Transverse colon (tissue), 4 donors: ENCODE measurements at regions not wholly inside any gene's neighbourhood (a gene's known extent, or its start where the extent isn't known, plus 50 kb on each side); places are given as distances from the start of the nearest gene placed in this dataset.

ENCODE experiments used
- DNase-seq: peaks from one replicate; pipeline ENCODE4 v3.0.0-alpha.2; 2019
- H3K27ac ChIP-seq, 4 donors: fragments of 200-600 bp; sonication (generic); 2 replicates each; pipeline ENCODE4 v1.5.1; 2016 to 2018; ENCODE audit warnings: inconsistent platforms in 4 of 4
- H3K27me3 ChIP-seq: fragments of 200-600 bp; sonication (generic); 2 replicates; pipeline ENCODE4 v1.5.1; 2017; ENCODE audit warnings: inconsistent platforms
- H3K36me3 ChIP-seq, 4 donors: fragments of 200-600 bp; sonication (generic); 2 replicates each; pipeline ENCODE4 v1.5.1; 2017 to 2019; ENCODE audit warnings: inconsistent platforms in 4 of 4
- H3K4me1 ChIP-seq, 4 donors: fragments of 200-600 bp; sonication (generic); 2 replicates each; pipeline ENCODE4 v1.5.1; 2017 to 2020; ENCODE audit warnings: inconsistent platforms in 4 of 4
- H3K4me3 ChIP-seq, 4 donors: fragments of 200-600 bp; sonication (generic); 1 replicate in 1 of 4; 2 replicates in 3 of 4; pipeline versions ENCODE4 v1.5.1 to v1.6.1; 2017 to 2019; ENCODE audit warnings: inconsistent platforms in 4 of 4
- H3K9me3 ChIP-seq, 2 donors: fragments of 200-600 bp; sonication (generic); 2 replicates each; pipeline ENCODE4 v1.5.1; 2017 to 2019; ENCODE audit warnings: inconsistent platforms in 2 of 2
- CTCF ChIP-seq, 5 experiments: fragments of 200-600 bp in 3 of 5; fragments of 450-650 bp in 2 of 5; sonication (generic) in 3 of 5; IDR thresholded peaks; 1 replicate in 2 of 5; 2 replicates in 3 of 5; pipeline ENCODE4 v1.5.1; 2016 to 2017; ENCODE audit warnings: antibody characterized with exemption in 5 of 5, inconsistent platforms in 3 of 5, mild to moderate bottlenecking in 2 of 5, moderate library complexity in 1 of 5
- EP300 ChIP-seq: sonication (generic); formaldehyde crosslinking; IDR thresholded peaks from one replicate; pipeline ENCODE4 v1.6.1; 2017; ENCODE audit warnings: antibody characterized with exemption, low read depth
- POLR2A ChIP-seq: fragments of 450-650 bp; IDR thresholded peaks from one replicate; pipeline ENCODE4 v1.6.1; 2016; ENCODE audit warnings: antibody characterized with exemption, mild to moderate bottlenecking, moderate library complexity
- POLR2AphosphoS5 ChIP-seq, 3 donors: sonication (generic); formaldehyde crosslinking; IDR thresholded peaks; one replicate each; pipeline ENCODE4 v1.6.1; 2016; ENCODE audit warnings: antibody characterized with exemption in 3 of 3
- WGBS, 2 donors: methylation state at CpG; one replicate each; pipeline ENCODE4 v1.1.5; 2018; ENCODE audit warnings: low coverage in 1 of 2; 5-methylcytosine and 5-hydroxymethylcytosine counted together
- in situ Hi-C, 4 donors: fragments of 200-750 bp; cut with MboI; loops; one replicate each; pipeline versions ENCODE4 v1.15.0 to v1.15.1; 2017; ENCODE audit warnings: low sequenced_read_pairs in 3 of 4, low pct_ligation_motif_present in 1 of 4, low pct_unique_long_range_greater_than_20kb in 1 of 4
- intact Hi-C: fragments of 100-400 bp; cut with DNase I; formaldehyde crosslinking; loops from one replicate; pipeline ENCODE4 v1.15.1; 2023; ENCODE audit warnings: low total_unique reads

- Histone ChIP-seq H3K4me1 (no peaks in the 10 kb centered on the region), H3K36me3 (no peaks in the 10 kb centered on the region), H3K4me3 (no peak overlapping the region), H3K27ac (no peak overlapping the region), H3K27me3 (no peaks in the 10 kb centered on the region), H3K9me3 (no peaks in the 10 kb centered on the region)
- WGBS, 2 donors = 39 to 58% methylated on average over 2 of the region's 2 CpGs
- TF ChIP-seq POLR2AphosphoS5 (IDR thresholded peaks at IDR 0.05) (no peak), CTCF (IDR thresholded peaks at IDR 0.05) (no peak), EP300 (no peak), POLR2A (no peak)
- no peak for DNase-seq
- in situ Hi-C loops = no loop called here
- intact Hi-C loops = no loop called here
These were observed 714.9 kb upstream of the CXADR start for GRCh38 chr21:16797966-16798365.

- no peak for DNase-seq
- TF ChIP-seq CTCF (IDR thresholded peaks at IDR 0.05) = no peak
- TF ChIP-seq EP300 = no peak
- no peak for TF ChIP-seq POLR2A
- TF ChIP-seq POLR2AphosphoS5 (IDR thresholded peaks at IDR 0.05) = no peak
- Histone ChIP-seq H3K27me3 (no peaks in the 10 kb centered on the region), H3K36me3 (no peaks in the 10 kb centered on the region), H3K4me3 (no peak overlapping the region), H3K4me1 (no peaks in the 10 kb centered on the region), H3K9me3 (peaks cover 0 to 12% of the 10 kb centered on the region in 2 donors), H3K27ac (no peak overlapping the region)
- intact Hi-C loops = no loop called here
- in situ Hi-C loops = no loop called here
- 83 to 88% methylated on average over 3 of the region's 3 CpGs for WGBS, 2 donors
These were observed 712.1 kb upstream of the CXADR start for GRCh38 chr21:16800536-16801275.

GRCh38 chr21:16811011-16811410 is 701.8 kb upstream of the CXADR start:
- in situ Hi-C loops = no loop called here
- TF ChIP-seq POLR2AphosphoS5 (IDR thresholded peaks at IDR 0.05) = no peak
- TF ChIP-seq CTCF (IDR thresholded peaks at IDR 0.05) = no peak
- no peak for TF ChIP-seq POLR2A
- TF ChIP-seq EP300 = no peak
- H3K9me3 ChIP-seq = no peaks in the 10 kb centered on the region
- no peak overlapping the region for H3K4me3 ChIP-seq
- H3K27ac ChIP-seq = no peak overlapping the region
- intact Hi-C loops = no loop called here
- no peaks in the 10 kb centered on the region for H3K36me3 ChIP-seq
- WGBS, 2 donors = 88 to 91% methylated on average over 1 of the region's 1 CpG
- DNase-seq = no peak
- no peaks in the 10 kb centered on the region for H3K4me1 ChIP-seq
- no peaks in the 10 kb centered on the region for H3K27me3 ChIP-seq

- H3K27ac ChIP-seq = no peak overlapping the region
- H3K36me3 ChIP-seq = no peaks in the 10 kb centered on the region
- intact Hi-C loops (no loop called here), in situ Hi-C loops (no loop called here)
- no peak overlapping the region for H3K4me3 ChIP-seq
- no peak for DNase-seq
- no peaks in the 10 kb centered on the region for H3K4me1 ChIP-seq
- no peaks in the 10 kb centered on the region for H3K27me3 ChIP-seq
- TF ChIP-seq POLR2A (no peak), CTCF (IDR thresholded peaks at IDR 0.05) (no peak), POLR2AphosphoS5 (IDR thresholded peaks at IDR 0.05) (no peak)
- H3K9me3 ChIP-seq = no peaks in the 10 kb centered on the region
These were observed 700.9 kb upstream of the CXADR start for GRCh38 chr21:16811970-16812369.
